ENCODE measurements at regions not wholly inside any gene's neighbourhood (a gene's known extent, or its start where the extent isn't known, plus 50 kb on each side); places are given as distances from the start of the nearest gene placed in this dataset.

DNA sequence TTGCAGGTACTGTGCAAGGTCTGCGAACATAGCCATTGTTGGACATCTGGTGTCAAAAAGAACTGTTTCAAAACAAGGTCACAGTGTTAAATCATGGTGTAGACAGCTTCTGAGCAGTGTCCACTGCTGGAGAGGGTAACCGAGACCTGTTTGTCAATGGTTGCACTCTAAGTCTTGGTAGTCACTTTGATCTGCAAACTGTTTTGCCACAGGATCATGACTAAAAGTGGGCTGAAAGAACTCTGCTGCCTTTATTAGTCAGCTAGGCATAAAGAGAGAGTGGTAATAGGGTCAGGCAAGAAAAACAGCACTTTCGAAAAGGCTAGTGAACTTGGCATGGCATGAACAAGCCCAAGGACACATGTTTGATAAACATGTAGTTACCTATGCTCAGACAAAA is 552.3 kb upstream of the CITED2 start:
- no peak for DNase-seq (ENCODE audit: low read depth in 2 of 2)

DNA sequence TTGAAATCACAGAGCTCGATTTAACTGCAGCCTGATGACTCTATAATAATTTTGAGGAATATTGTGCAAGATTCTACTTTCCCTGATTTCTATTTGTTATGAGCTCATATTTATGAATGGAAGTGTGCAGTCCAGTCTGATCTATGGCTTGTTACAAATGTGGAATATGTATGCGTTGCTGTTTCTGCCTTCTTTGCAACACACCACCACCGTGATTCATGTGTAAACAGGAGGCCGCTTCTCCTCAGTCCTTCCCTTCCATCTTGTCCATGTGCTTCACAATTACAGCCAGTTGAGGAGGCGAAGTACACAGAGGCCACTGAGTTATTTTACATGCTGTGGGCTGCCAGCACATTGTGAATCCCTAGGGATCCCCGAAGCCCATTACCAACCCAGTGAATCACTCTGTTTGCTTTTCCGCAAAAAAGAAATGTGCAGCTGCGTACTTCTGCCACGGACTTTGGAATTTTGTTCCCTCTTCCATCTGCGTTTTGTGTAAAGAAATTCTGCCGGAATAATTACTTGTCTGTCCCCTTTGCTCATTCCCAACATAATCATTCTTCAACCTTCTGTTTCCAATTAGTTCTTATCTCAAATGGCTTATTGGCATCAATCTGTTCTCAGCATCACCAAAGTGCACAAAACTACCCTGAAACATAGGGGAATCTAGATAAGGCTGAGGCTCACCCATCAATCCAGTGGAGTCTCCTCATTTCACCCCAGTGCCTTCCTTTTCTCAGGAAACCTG is 551.6 kb upstream of the CITED2 start:
- no peak for DNase-seq (ENCODE audit: low read depth in 2 of 2)

DNA sequence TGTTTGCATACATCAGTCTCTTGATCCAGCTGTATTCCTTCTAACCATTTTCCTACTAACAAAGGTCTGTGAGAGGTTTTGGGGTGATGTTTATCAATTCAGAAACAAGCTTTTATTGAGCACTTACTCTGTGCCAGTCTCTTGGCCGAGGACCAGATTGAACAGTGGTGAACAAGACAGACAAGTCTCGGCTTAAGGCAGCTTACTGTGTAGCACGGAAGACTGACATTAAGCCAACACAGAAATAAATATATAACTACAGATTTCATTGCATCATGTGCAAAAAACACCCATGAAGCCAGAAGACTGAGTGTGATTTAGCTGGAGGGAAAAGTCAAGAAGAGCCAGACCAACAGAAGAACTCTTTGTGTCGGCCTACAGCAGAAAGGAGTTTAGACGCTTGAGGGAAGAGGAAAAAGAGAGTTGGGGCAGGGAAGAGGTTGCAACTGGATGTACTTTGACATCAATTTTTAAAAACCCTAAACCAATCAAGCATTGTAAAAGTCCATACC is 549.6 kb upstream of the CITED2 start:
- no peak for DNase-seq (ENCODE audit: low read depth in 2 of 2)

DNA sequence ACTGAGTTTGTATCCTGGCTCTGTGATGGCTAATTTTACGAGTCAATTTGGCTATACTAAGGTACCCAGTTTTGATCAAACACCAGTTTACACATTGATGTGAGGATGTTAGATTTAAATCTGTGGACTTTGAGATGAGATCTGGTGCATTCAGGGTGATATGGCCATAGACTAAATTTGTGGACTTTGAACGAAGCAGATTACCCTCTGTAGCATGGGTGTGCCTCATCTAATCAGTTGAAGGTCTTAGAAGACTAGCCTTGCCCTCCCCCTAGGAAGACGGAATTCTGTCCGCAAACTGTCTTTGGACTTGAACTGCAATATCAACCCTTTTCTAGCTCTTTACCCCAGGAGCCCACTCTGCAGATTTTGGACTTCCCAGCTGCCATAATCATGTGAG is 547.8 kb upstream of the CITED2 start:
- DNase-seq (ENCODE audit: low read depth in 2 of 2), result no peak

DNA sequence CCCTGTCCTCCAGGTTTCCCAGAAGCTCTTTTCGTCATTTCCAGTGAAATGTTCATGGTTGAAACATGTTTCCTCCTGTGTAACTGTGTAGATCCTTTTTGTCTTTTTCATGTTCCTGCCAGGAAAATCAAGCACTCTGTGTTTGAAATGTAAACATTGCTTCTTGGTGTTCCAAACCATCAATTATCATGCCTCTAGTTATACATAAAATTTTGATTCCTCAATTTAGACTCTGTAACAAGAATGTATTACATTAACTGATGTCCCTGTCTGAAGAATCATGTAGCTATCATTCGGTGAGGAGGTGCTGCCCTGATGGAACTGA is 546.3 kb upstream of the CITED2 start:
- no peak for DNase-seq (ENCODE audit: low read depth in 2 of 2)

DNA sequence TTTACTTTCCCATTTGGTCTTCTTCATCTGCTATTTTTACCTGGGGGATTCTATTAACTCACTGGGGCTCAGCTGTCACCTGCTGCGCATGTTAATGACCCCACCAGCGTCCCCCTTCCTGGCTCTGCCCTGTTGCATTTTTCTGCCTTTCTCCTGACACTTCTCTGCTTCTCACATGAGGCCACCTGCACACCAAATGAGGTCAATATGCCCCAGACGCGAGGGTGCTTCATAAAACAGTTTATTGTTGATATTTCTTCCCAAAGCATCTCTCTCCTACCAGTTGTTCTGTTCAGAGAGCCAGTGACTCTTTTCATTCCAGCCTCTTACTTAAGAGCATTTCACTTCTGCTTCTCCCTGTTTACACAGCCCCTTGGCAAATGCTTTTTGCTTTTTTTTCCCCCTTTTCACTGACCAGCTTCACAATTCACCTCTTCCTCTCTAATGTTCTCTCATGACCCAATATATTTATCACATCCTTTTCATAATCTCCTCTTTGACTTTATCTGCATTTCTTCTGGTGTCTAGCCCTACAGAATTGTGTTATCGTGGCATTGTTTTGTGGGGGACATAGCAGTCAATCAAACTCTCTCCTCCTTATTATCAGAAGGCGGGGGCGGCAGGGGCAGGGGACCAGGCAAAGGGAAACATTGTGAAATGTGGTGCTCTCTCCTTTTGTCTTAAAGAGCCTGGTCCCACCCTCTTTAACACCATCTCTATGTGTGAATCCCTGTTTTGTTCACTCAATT is 545.8 kb upstream of the CITED2 start:
- no peak for DNase-seq (ENCODE audit: low read depth in 2 of 2)

DNA sequence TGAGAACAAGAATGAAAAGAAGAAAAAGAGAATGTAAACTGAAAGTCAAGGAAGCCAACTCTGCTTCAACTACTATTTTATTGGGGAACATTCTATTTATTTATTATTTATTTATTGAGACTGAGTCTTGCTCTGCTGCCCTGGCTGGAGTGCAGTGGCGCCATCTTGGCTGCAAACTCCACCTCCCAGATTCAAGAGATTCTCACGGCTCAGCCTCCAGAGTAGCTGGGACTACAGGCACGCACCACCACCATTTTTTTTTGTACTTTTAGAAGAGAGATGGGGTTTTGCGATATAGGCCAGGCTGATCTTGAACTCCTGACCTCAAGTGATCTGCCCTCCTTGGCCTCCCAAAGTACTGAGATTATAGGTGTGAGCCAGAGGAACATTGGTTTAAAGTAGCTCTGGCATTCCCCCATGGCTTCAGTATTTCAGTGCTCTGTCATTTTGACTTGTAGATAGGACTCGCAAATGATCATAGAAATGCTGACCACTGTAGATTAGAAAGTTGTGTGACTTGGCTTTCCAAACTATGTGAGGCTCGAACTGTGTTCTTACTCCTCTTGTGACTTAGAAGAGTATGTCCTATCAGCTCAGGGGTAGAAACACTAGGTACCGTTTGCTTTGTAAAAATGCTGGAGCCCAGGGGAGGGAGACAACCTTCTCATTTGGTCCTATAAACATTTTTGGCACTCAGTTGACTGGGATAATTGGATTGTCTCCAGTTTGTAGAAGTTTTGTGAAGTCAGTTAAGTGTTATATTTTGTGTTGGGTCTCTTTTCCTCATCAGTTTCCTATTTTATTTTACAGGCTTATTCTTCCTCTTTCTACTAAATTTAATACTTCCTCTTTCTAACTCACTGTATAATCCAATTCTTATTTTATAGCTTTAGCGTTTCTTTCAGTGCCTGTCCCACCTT is 544.9 kb upstream of the CITED2 start:
- DNase-seq (ENCODE audit: low read depth in 2 of 2), result no peak

DNA sequence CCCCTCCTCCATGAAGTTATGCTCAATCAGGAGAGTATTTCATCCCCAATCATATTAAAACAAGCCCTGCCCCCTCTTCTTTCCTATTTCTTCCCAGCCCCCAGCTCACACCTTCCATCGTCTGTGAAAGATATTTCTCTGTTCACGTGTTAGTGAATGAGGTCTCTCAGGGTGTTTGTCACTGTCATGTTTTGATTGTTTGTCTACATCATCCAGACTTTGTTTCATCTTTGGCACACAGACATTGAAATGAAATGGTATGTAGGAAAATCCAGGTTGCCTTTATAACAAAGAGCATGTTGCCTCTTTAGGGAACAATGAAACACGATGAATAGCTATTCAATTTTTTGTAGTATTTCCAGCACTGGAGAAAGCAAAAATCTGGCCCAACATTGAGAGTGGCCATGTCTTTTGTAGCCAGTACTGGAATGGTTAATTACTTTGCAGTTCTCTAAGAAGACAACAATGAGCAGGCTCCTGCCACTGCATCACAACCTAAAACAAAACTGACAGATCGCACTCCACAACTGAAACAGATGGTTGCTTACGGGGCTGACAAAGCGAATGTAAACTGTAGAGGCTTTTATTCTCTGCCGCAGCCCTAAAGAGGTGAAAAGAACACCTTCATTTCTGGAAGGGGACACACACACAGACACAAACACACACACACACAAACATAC is 543.6 kb upstream of the CITED2 start:
- no peak for DNase-seq (ENCODE audit: low read depth in 2 of 2)

DNA sequence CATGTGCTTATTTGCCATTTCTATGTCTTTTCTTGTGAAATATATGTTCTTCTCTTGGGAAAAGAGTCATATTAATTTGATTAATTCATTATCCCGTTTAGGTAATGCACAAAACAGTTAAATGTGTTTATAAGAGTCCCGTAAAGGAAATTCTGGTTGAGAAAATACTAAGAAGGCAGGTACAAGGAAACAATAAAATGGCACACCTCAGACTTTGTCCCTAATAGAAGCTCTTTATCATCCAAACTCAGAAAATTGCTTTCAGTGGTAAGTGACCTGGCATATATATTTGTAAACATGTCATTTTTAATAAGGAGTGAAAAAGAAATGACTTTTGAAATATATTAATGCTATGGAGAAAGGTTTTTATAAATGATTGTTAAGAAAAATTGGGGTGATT is 540.5 kb upstream of the CITED2 start:
- DNase-seq (ENCODE audit: low read depth in 2 of 2), result no peak

DNA sequence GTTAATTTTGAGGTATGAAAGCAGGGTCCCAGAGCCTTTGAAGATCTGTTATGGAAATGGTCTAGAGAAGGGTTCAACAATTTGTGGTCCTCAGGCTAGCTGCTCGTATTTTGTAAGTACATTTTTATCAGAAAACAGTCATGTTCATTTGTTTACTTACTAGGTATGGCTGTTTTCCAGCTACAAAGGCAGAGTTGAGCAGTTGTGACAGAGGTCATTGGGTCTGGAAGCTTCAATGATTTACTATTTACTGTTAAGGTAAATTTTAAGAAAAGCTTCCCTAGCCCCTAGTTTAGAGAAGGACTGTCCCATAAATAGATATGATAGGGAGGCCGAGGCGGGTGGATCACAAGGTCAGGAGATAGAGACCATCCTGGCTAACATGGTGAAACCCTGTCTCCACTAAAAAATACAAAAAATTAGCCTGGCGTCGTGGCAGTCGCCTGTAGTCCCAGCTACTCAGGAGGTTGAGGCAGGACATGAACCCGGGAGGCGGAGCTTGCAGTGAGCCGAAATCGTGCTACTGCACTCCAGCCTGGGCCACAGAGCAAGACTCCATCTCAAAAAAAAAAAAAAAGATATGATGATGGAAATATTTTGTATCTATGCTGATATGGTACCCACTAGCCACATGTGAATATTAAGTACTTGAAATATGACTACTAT is 538.4 kb upstream of the CITED2 start:
- DNase-seq (ENCODE audit: low read depth in 2 of 2), result no peak

DNA sequence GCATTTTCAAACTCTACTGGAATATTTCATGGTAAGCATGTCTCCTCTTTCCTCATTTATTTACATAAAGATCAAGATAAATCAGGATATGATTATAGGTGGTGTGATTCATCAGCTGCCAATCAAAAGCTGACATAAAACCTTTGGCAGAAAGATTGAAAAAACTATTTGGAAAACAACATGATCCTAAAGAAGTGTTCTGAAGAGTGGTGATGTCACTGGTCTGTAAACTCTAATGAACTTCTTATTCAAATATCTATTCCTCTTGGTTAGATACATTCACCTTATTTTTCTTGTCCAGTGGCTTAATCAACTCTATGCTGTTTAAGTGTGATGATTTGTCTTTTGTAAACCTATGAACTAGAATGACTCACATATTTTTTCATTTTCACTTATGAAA is 535.5 kb upstream of the CITED2 start:
- no peak for DNase-seq (ENCODE audit: low read depth in 2 of 2)

DNA sequence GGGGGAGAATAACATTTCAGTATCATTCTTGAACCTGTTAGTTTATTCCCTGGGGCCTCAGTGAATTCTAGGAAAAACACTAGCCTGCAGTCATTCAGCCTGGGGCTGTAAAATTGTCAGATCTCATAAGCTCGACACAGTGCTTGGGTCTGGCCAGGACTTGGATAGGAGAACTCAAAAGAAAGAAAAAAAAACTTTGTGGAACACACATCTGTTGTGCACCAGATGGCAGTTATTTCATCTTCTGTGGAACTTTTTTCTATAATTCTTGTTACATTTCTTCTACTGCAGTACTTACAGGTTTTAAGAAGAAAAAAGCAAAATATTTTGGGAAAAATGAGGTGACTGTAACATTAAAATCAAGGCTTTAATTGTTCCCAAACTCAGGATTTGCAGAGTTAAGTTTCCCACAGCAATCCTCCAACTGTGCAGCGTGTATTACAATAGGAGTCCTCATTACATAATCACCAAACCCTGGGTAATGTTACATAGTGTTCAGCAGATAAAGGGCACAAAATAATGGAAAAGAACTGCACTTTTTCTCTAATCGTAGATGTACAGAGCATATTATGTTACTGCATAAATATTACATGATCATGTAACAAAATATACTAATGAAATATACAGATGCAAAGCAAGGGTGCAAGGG is 531.1 kb upstream of the CITED2 start:
- DNase-seq (ENCODE audit: low read depth in 2 of 2), result no peak

DNA sequence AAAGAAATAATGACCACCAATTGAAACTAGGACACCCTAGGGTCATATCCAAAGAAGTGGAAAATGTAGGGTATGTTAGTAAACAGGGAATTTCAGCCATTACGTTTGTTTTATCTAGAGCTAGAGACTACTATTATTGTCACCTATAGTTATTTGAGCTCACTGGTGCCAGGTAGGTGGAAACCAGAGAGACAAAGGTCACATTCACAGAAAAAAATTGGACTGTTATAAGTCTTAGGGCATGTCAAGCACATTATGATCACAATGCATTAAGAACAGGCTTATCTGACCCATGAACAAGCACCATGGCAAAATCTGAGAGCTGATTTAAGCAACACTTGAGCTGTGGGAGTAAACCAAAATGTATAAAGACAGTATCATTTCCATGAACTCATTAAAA is 530.1 kb upstream of the CITED2 start:
- DNase-seq (ENCODE audit: low read depth in 2 of 2), result no peak

DNA sequence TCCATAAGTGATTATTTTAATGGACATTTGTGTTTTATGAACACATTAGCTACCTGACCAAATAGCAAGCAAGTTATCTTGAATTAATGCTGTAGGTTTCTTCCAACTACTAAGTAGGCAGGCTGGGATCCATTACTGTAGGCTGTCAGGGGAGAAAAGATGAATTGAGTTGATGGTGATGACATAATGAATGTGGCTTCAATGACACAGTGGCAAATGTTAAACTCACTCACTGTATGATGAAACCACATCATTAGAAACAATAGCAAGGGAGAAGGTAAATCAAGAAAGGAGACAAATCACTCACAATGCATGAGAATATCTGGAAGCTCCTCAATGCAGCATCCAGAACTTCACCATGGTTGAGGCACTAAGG is 529.7 kb upstream of the CITED2 start:
- no peak for DNase-seq (ENCODE audit: low read depth in 2 of 2)

DNA sequence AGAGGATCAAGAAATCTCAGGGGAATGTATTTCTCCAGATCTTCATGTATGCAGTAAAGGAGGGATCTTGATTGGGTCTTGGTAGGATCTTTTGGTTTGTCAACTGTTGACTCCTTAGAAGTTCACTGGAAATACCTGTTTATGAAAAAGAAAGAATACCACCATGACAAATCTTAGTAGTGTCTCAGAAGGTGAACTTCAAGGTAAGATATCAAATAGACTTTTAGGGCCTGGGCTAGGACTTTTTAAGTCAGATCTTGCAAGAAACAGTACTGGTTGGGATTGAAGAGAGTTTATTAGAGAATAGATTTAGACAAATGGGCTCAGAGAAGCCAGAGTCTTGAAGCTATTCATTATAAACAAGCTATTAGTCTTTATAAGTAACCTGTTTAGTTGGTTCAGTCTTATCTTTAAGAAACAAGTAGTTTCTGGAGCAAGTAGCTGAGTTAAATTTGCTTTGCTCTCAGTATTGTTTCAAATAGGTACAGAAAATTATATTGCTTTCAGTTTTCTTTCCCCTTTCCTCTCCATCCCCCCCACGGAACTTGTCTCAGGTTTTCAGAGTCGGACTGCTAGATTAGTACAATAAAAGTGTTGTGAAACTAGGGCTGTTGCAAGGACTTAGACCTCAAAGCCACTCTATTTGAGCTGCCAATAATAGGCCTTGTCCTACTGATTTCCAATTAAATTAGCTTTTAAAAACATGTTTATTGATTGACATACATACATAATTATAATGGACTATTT is 529.1 kb upstream of the CITED2 start:
- DNase-seq (ENCODE audit: low read depth in 2 of 2), result no peak

DNA sequence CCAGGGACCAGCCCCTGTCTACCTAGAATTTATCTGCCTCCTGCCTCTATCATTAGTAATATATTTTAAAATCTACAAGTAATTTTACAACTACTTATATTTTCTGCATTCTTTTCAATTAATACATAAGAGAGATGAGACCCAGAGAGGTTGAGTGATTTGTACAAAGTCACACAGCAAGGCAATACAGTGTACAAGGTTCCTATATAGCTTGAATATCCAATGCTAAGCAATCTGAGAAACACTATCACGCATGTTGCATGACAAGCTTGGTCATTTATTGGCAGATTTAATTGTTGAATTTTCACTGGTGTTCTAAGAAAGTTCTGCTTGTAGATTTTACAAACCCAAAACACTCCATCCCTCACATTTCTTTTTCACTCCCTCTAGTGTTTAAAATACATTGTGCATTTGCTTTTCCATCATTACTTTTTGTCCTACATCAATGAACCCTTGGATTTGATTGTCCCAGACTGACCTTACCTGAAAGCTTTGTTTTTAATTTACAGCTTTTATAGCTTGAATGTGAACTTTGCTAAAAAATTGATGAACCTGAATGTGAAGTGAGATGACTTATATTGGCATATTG is 520.9 kb upstream of the CITED2 start:
- no peak for DNase-seq (ENCODE audit: low read depth in 2 of 2)

DNA sequence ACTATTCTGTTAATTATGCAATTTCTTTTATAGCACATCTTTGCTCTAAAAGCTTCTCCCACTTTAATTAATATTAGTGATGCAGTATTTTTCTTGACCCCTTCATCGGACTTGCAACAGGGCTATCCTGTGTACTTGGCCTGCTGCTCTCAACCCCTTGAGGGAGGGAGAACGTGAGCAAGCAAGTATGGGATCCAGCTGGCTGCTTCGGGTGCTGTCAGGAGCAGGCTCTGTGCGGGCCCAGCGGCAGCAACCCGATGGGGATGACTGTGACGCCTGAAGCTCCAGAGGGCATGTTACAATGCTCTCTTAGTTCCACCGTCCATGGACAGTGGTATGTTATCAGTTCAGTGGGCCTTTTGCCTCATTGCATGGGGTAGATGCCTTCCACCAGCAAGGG is 519.8 kb upstream of the CITED2 start:
- no peak for DNase-seq (ENCODE audit: low read depth in 2 of 2)

DNA sequence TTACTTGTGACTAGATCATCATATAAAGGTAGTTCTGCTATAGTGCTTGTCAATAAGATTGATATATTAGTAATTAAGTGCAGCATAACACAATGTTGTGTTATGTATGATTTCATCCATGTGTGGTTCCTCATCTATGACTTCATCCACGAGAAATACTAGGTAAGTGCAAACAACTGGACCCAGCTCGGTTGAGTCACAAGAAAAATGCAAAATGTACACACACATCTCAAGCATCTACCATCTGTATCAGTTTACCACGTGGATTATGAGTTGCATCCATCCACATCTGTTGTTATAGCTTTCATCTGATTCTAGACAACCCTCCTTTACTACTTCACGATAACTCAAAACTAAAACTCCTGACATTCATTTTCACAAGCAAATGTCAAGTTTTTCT is 517.0 kb upstream of the CITED2 start:
- DNase-seq (ENCODE audit: low read depth in 2 of 2), result no peak

DNA sequence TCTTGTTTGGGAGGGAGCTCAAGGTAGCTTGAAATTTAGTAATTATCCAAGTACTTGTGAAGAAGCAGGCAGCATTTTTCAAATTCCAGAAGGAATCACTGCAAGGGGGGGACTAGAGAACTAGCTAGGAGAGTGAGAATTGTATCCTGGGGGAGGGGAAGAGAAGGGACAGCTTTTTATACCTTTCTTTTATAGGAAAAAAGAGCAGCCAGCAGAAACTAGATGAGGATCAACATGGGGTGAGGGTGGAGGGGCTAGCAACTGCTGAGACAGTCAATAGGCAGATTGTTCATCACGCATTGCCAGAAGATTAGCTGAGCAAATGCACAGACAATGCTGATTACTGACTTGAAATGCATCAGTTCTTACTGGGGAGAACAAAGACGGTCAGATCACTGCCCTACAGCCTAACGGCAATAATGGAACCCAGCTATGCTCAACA is 514.3 kb upstream of the CITED2 start:
- DNase-seq (ENCODE audit: low read depth in 2 of 2), result no peak

DNA sequence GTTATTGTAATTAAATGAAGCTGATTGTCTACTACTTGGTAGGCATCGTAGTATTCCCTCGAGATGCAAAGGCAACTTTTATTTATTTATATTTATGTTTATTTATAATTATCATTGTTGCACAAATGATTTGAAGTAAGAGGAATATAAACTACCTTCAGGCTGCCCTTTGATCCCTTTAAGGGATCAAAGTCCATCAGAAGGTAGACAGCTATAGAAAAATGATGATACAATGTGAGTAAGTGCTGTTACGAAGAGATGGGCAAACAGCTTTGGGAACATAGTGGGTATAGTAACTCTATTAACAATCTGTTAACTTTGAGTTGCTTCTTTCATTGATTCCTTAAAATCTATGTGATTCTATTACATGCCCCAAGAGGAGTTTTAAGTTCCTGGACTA is 512.8 kb upstream of the CITED2 start:
- no peak for DNase-seq (ENCODE audit: low read depth in 2 of 2)
